Lower leg skin (tissue), 3 donors: ENCODE measurements at regions not wholly inside any gene's neighbourhood (a gene's known extent, or its start where the extent isn't known, plus 50 kb on each side); places are given as distances from the start of the nearest gene placed in this dataset.

Experiments
- CTCF ChIP-seq, 3 donors: fragments of 450-650 bp; IDR thresholded peaks; one replicate each; pipeline ENCODE4 v1.5.1; 2016; ENCODE audit warnings: antibody characterized with exemption in 3 of 3, mild to moderate bottlenecking in 3 of 3, moderate library complexity in 2 of 3
- POLR2A ChIP-seq, 2 donors: fragments of 450-650 bp; IDR thresholded peaks; one replicate each; pipeline ENCODE4 v1.6.1; 2016 to 2017; ENCODE audit warnings: antibody characterized with exemption in 2 of 2, mild to moderate bottlenecking in 1 of 2, moderate library complexity in 1 of 2

- no peak for TF ChIP-seq CTCF (IDR thresholded peaks at IDR 0.05)
- no peak for TF ChIP-seq POLR2A (IDR thresholded peaks at IDR 0.05)
Measured at GRCh38 chr10:5274795-5275194, 78.2 kb downstream of the AKR1C4 start.
